Fibroblast of skin of left biceps (primary cell): ENCODE measurements at regions not wholly inside any gene's neighbourhood (a gene's known extent, or its start where the extent isn't known, plus 50 kb on each side); places are given as distances from the start of the nearest gene placed in this dataset.
"Not testable (repeated sequence)": the region's sequence is repeated elsewhere in the genome, so short reads cannot be mapped to it uniquely, and the experiment has no call there.

Experiments
- DNase-seq, 2 experiments: peaks; one replicate each; pipeline ENCODE4 v3.0.0-alpha.2; 2013; ENCODE audit warnings: low read depth in 2 of 2

DNA sequence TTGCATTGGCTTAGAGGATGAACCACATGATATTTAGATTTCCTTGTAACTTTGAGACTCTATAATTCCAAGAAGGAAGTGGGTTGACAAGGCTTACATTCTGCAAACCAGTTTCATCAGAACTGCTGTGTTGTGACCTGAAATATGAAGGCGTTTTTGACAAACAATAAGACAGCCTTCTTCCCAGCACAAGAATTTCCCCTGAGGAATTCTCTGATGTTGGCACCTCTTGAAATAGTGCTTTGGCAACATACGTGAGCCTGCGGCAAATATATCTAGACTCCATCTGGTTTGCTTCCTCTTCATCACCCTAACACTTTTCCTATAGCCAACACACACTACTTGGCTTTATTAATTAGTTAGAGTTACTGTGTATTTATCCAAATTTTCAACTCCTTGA lies 585.5 kb upstream of the SOX9 start:
- no peak for DNase-seq

- DNase-seq: no peak
These were observed 574.4 kb upstream of the SOX9 start for GRCh38 chr17:71546419-71546818.

- DNase-seq: no peak
These were observed 572.9 kb upstream of the SOX9 start for GRCh38 chr17:71547904-71548303.

GRCh38 chr17:71548540-71549190 lies 572.2 kb upstream of the SOX9 start:
- DNase-seq: no peak

- no peak for DNase-seq
These were observed 570.1 kb upstream of the SOX9 start for GRCh38 chr17:71550675-71551074.

DNA sequence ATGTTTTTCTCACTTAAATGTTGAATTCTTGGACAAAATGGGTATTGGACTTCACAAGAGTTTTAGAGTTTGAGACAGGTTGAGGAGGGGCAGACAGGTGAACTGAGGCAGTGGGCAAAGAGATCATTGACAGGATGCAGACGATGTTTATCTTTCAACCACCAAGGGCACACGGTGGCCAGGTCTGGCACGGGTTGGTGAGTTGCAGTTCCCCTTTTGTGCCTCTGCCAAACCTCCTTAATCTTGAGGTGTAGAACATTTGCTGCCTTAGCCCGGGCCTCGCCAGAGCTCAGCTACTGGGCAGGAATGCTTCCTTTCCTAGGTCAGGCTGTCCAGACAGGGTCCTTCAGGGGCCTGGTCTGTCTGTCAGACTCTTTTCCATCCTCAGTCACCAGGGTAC lies 567.4 kb upstream of the SOX9 start:
- DNase-seq: no peak

DNA sequence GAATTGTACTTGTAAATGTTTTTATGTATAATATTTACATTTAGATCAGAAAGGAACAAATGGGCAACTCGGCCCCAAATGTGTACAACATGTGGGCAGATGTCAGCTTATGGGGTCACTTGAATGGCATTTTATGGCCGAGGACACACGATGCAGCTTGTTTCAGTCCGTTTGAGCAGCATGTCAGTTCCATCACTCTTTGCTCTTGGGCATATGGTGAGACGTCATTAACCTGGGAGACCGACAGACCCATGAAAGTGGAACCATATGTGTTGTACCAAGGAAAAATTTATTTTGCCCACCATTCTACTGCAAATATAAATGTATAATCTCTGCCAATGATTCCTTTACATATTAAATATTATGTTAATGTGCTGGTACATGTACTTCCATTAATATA lies 561.9 kb upstream of the SOX9 start:
- DNase-seq: no peak

- no peak for DNase-seq
These were observed 548.5 kb upstream of the SOX9 start for GRCh38 chr17:71572343-71572742.

DNA sequence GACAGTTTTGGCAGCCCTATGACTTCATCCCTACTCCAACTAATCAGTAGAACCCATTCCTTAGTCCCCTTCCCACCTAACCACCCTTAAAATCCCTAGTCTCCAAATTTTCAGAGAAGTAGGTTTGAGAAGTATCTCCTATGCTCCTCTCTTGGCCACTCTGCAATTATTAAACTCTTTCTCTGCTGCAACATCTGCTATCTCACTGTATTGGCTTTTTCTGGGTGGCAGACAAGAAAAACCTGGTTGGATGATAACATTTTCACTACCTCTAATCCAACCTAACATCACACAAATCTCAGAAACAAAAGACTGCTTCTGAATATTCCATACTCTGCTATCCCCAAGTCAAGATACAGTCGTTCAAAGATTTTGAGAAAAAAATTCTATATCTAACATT lies 542.4 kb upstream of the SOX9 start:
- no peak for DNase-seq

GRCh38 chr17:71580220-71580619 lies 540.6 kb upstream of the SOX9 start:
- DNase-seq: peak in 1 of 2 experiments; percentile 0

- no peak for DNase-seq
These were observed 535.3 kb upstream of the SOX9 start for GRCh38 chr17:71585540-71585939.

DNA sequence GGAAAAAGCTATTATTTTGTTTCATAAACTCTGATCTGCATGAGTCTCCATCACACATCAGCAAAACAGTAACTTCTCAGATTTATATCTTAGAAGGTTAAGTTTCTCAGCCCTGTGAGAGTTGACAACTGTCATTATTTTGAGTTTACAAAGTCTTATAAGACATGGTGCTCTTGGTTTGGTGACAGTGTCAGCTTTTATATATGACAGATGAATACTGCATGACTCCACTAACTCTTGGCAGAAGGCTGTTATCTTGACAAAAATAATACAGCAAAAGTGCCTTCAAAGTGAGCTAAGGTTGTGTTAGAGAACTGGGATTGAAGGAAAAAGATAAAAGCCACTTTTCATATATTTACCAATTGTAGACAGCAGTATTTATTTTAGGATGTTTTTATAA lies 528.4 kb upstream of the SOX9 start:
- no peak for DNase-seq

GRCh38 chr17:71593078-71593477 lies 527.7 kb upstream of the SOX9 start:
- DNase-seq: no peak

- not testable (repeated sequence) for DNase-seq
These were observed 521.2 kb upstream of the SOX9 start for GRCh38 chr17:71599583-71599982.

DNA sequence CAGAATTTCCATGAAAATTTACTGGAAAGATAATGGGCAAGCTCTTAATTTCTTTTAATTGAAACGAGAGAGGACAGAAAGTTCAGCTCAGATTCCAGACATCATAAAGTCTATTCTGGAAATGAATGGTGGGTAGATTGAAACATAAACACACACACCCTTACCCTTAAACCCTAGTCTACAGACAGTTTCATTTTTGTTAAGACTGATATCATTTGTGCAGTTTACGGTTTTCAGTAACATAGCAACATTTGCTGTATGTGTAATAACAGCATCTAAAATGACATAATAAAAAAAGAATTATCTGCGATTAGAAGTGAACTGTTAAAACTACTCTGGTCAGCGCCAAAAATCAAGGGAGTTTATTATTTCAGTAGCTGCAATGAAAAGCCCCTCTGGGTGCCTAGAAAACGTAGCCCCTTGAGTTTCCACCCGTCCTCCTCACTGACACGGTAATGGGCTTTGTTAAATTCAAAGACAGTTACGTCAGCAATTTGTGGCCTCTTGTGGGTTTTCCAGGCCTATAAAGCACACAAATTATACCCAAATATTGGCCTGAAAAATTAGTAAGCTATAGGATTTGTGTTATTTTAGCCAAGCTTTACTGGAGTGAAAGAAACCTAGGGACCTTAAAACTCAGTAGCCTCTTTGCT lies 520.6 kb upstream of the SOX9 start:
- DNase-seq: no peak

DNA sequence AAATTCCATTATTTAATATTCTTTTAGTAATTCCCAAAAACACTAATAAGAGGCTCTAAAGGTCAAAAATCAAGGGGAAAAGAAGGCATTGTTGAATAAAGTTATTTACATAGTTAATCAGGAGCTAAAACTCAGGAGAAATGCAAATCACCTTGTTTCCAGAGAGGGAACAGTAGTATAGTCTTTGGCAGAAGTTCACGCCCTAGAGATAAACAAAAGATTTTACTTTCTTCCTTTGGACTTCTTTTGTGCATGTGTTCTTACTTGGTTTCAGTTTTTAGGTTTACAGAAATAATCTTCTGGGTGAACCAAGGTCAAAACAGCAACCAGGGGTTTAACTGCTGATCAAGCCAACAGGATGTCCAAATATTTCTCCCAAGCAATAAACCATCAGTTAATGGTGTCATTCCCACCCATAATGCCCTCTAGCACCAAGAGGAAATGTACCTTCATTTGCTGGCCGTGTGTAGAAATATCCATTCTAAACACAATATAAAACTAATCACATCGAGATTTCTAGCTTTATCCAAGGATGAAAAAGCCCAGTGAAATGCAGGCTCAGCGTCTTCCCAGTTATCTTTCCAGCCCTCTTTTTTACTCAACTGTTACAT lies 518.8 kb upstream of the SOX9 start:
- no peak for DNase-seq

DNA sequence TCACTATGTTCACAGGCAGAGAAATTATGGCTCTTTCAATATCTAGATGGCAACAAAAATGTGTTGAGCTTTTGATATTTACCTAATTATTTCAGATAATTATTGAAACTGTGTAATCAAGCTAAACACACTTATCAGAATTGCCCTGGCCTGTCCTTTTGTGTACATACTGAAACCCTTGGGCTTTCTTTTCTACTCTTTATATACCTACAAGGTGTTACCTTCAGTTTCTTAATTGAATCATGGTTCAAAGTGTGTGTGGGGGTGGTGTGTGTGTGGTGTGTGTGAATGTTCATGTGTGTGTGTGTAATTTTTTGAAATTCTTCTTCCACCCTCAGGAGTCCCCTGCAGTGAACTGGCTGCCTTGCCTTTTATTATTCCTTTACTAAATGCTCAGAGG lies 506.8 kb upstream of the SOX9 start:
- no peak for DNase-seq

DNA sequence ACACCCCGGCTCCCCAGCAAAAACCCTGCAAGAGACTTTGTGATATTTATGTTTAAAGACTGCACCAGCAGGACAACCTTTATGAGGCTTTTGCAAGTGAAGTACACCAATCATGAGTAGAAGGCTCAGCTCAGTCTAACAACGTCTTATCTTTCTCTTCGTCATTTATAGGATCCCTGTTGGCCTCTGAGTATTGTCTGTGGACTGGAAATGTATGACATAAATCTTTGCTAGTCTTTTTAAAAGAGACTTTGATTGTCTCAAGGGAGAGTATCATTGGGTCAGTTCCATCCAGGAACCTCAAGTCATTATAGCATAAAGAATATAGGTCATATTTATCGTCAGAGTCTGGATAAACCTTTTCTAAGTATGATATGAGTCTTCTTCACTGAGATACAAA lies 505.0 kb upstream of the SOX9 start:
- DNase-seq: no peak

- DNase-seq: not testable (repeated sequence)
These were observed 503.1 kb upstream of the SOX9 start for GRCh38 chr17:71617767-71618166.

DNA sequence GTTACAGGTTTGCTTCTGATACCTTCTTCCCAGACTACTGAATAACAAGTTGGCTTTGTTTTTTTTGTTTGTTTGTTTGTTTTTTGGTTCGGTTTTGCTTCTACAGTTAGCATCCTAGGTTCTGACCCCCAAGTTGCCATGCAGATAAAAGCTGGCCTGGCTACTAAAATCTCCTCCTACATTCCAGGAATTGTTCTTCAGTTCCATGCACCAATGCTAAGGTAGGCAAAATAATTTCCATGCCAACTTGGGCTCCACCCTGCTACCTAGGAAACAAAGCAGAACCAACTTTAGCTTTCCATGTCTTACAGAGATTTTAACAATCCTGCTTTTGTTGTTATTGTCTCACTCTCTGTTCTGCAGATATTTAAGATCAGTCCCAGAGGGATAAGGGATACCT lies 495.5 kb upstream of the SOX9 start:
- DNase-seq: no peak

GRCh38 chr17:71628306-71628705 lies 492.5 kb upstream of the SOX9 start:
- DNase-seq: no peak

GRCh38 chr17:71631483-71631882 lies 489.3 kb upstream of the SOX9 start:
- DNase-seq: peak; percentile 57 to 61

GRCh38 chr17:71632328-71632727 lies 488.5 kb upstream of the SOX9 start:
- DNase-seq: peak; percentile 30 to 42
